IPS-11a (cell line): ENCODE measurements at regions not wholly inside any gene's neighbourhood (a gene's known extent, or its start where the extent isn't known, plus 50 kb on each side); places are given as distances from the start of the nearest gene placed in this dataset.
"Not testable (repeated sequence)": the region's sequence is repeated elsewhere in the genome, so short reads cannot be mapped to it uniquely, and the experiment has no call there.

Experiments used
- H3K4me3 ChIP-seq: one replicate; pipeline ENCODE4 v1.5.1; 2013; ENCODE audit warnings: low read depth, low read length, control low read depth

DNA sequence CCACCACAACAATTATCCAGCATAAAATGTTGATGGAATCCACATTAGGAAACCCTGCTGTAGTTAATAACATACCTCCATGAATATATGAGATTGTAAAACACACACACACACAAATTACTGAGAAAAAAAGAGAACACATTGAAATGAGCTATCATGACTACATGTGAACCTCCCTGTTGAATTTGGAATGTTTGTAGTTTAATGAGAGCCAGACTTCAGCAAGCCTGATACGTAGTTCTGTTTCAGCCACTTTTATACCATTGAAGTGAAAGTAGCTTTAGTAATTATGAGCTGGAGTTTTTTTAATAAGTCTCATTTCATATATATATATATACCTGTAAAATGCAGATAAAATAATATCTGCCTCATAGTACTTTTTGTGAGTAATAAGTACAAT, 1146.4 kb downstream of the NAALADL2 start:
- H3K4me3 ChIP-seq: no peak overlapping the region

GRCh38 chr3:175989161-175989560, 1130.0 kb downstream of the NAALADL2 start:
- H3K4me3 ChIP-seq: no peak overlapping the region

GRCh38 chr3:175988401-175988800, 1129.3 kb downstream of the NAALADL2 start:
- no peak overlapping the region for H3K4me3 ChIP-seq

GRCh38 chr3:175985781-175986180, 1126.6 kb downstream of the NAALADL2 start:
- H3K4me3 ChIP-seq: no peak overlapping the region

DNA sequence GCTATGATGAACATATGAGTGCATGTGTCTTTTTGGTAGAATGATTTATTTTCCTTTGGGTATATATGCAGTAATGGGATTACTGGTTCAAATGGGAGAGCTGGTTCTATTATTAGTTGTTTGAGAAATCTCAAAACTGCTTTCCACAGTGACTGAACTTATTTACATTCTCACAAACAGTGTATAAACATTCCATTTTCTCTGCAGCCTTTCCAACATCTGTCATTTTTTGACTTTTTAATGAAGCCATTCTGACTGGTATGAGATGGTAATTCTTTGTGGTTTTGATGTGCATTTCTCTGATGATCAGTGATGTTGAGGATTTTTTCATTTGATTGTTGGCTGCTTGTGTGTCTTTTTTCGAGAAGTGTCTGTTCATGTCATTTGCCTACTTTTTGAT, 1124.2 kb downstream of the NAALADL2 start:
- H3K4me3 ChIP-seq: no peak overlapping the region

- no peak overlapping the region for H3K4me3 ChIP-seq
Measured at GRCh38 chr3:175980486-175981090, 1121.5 kb downstream of the NAALADL2 start.

- H3K4me3 ChIP-seq: no peak overlapping the region
Measured at GRCh38 chr3:175977968-175978752, 1119.0 kb downstream of the NAALADL2 start.

DNA sequence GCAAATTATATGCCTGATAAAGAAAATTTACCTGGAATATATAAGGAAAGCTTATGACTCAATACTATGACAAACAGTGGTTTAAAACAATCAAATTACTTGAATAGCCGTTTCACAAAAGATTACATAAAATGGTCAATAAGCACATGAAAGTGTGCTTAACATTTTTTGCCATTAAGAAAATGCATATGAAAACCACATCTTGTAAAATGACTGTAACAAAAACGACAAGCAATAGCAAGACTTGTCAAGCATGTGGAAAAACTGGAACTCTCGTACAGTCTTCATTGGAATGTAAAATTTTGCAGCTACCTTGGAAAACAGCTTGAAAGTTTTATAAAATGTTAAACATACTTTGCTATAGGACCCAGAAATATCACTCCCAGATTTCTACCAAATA, 1110.3 kb downstream of the NAALADL2 start:
- H3K4me3 ChIP-seq: no peak overlapping the region

GRCh38 chr3:175965036-175965435, 1105.9 kb downstream of the NAALADL2 start:
- H3K4me3 ChIP-seq: no peak overlapping the region

GRCh38 chr3:175957427-175957826, 1098.3 kb downstream of the NAALADL2 start:
- H3K4me3 ChIP-seq: no peak overlapping the region

DNA sequence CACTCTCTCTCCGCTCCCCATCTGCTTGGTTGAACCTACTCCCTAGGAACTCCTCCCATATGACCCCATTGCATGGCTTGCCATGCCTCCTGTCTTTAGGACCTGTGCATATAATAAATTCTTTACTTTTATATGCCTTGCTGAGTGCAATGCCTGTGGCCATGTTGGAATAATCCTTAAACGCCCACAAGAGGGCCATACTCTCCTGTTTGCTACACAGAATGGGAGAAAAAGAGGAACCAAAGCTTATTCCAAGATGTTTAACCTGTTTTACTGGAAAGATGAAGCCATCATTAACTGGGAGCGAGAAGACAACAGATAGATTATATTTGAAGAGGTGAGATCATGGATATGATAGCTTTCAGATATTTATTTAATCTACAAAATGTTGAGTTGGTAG, 1097.8 kb downstream of the NAALADL2 start:
- no peak overlapping the region for H3K4me3 ChIP-seq

DNA sequence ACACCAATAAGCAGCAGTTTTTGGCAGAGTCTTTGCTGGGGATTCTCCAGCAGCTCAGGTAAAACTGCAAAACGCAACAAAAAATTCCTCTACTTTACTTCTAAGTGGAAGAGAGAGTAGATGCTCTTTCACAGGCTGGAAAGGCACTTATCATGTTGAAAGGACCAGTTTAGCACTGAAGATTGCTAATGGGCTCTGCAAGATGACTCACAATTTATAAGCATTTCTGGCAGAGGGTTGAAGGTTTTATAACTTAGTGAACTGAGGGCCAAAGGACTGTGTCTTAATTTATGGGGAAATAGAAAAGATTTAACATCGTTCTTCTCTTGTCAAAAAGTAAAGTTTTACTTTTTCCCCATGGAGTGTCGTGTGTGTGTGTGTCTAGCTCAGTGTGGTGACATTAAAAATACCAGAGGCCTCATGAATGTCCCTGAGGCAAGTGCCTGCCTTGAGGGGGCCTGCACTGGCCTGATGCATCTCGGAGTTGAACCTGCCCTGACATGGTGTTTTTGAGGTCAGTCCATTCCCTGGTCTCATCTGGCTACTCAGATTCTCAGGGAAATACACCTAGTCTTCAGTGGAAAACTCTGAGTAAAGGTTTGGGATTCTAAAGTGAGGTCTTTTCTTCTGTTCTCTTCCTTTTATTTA, 1092.0 kb downstream of the NAALADL2 start:
- no peak overlapping the region for H3K4me3 ChIP-seq

DNA sequence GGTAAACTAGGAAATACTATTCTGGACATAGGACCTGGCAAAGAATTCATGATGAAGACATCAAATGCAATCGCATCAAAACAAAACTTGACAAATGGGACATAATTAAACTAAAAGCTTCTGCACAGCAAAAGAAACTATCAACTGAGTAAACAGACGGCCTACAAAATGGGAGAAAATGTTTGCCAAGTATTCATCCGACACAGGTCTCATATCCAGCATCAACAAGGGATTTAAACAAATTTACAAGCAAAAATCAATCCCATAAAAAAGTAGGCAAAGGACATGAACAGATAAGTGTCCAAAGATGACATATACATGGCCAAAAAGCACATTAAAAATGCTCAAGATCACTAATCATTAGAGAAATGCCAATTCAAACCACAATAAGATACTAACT, 1088.9 kb downstream of the NAALADL2 start:
- no peak overlapping the region for H3K4me3 ChIP-seq

DNA sequence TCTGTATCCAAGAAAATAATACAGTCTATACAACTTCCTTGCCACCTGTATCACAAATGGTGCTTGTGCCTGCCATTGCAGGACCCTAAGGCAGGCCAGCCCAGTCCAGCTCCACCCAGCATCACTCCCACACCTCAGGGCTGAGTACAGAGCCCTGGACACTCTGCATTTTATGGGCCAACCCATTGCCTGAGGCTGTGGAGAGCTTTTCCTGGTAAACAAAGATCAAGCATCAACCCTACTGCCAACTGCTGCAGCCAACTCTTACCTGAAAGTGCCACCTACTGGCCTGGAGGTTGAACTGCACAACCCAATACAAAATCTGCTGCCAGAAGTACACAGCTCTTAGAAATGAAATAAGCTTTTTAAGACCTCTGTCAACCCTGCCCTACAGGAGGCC, 1082.2 kb downstream of the NAALADL2 start:
- H3K4me3 ChIP-seq: no peak overlapping the region

- no peak overlapping the region for H3K4me3 ChIP-seq
Measured at GRCh38 chr3:175940881-175941280, 1081.7 kb downstream of the NAALADL2 start.

GRCh38 chr3:175940243-175940642, 1081.1 kb downstream of the NAALADL2 start:
- no peak overlapping the region for H3K4me3 ChIP-seq

DNA sequence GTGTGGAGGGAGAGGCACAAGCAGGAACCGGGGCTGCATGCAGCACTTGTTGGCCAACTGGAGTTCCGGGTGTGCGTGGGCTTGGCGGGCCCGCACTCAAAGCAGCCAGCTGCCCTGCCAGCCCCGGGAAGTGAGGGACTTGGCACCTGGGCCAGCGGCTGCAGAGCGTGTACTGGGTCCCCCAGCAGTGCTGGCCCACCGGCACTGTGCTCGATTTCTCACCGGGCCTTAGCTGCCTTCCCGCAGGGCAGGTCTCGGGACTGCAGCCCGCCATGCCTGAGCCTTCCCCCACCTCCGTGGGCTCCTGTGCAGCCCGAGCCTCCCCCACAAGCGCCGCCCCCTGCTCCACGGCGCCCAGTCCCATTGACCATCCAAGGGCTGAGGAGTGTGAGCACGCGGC, 1078.2 kb downstream of the NAALADL2 start:
- H3K4me3 ChIP-seq: not testable (repeated sequence)

GRCh38 chr3:175932586-175932985, 1073.5 kb downstream of the NAALADL2 start:
- H3K4me3 ChIP-seq: no peak overlapping the region

- H3K4me3 ChIP-seq: no peak overlapping the region
Measured at GRCh38 chr3:175919133-175919532, 1060.0 kb downstream of the NAALADL2 start.

- H3K4me3 ChIP-seq: no peak overlapping the region
Measured at GRCh38 chr3:175916191-175916934, 1057.2 kb downstream of the NAALADL2 start.

DNA sequence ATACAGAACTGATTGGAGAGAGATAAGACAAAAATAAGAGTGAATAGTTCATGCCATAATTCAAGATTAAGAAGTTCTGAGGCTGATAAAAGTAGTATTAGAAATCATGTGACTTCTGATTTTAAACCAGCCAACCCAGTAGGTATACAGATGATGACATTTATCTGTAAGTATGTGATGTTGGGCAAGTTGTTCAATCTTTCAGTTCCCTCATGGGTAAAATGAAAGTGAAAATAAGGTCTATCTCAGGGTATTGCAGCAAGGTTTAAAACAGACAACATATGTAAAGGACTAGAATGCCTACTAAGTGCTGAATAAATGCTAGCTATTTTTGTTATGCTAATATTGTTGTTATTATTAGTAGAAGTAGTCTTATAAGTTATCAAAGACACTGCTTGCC, 1055.7 kb downstream of the NAALADL2 start:
- H3K4me3 ChIP-seq: no peak overlapping the region
